ENCODE measurements at regions not wholly inside any gene's neighbourhood (a gene's known extent, or its start where the extent isn't known, plus 50 kb on each side); places are given as distances from the start of the nearest gene placed in this dataset.
"Not testable (repeated sequence)": the region's sequence is repeated elsewhere in the genome, so short reads cannot be mapped to it uniquely, and the experiment has no call there.

GRCh38 chr9:29311221-29311620, 1737.9 kb upstream of the C9orf72 start:
- DNase-seq, result no peak
- in situ Hi-C loops (cut with MboI; ENCODE audit: low pct_unique_long_range_greater_than_20kb, low sequenced_read_pairs), result no loop called here

DNA sequence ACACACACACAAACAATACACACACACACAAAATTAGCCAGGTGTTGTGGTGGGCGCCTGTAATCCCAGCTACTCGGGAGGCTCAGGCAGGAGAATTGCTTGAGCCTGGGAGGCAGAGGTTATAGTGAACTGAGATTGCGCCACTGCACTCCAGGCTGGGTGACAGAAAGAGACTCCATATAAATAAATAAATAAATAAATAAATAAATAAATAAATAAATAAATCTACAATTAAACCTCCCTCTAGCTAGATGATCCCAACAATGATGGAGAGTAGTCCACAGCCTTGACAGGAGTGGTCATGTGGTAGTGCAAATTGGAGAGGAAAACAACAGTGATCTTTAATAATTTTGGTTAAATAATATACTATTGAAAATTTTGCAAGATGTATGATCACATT, 1739.0 kb upstream of the C9orf72 start:
- in situ Hi-C loops (cut with MboI; ENCODE audit: low pct_unique_long_range_greater_than_20kb, low sequenced_read_pairs), result no loop called here
- DNase-seq, result no peak

DNA sequence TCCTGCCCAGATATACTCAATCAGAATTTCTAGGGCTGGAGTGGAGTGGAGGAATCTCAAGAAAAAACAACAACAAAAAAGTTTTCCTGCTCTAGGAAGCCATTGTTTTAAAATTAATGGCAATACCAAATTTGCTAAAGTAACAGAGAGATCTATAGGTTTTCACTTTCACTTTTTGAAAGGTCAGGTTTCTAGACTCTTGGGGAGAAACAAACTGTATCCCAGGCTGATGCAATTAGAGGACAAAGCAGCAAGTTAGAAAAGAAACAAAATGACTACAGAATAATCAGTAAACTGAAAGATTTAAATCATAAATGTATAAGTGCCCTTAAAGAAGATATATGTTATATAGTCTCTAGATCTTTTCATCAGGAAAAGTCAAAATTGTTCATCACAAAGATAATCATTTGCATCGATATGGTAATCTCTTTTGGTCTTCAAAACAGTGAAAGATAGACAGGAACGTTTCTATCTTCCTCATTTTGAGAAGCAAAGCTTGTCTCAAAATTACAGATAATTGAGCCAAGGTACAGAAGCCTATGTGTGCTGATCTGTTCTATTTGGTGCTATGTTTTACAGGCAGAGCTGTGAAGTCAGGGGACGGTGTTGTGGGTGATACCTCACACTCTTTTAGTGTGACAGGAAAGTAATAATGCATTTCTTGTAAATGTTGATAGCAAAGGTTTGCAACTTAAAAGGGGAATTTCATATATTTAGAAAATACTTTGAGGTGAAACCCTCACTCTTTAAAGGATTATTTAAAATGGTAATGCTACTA, 1746.6 kb upstream of the C9orf72 start:
- in situ Hi-C loops (cut with MboI; ENCODE audit: low pct_unique_long_range_greater_than_20kb, low sequenced_read_pairs), result no loop called here
- DNase-seq, result peak; percentile 29

GRCh38 chr9:29322240-29322639, 1749.0 kb upstream of the C9orf72 start:
- in situ Hi-C loops (cut with MboI; ENCODE audit: low pct_unique_long_range_greater_than_20kb, low sequenced_read_pairs), result no loop called here
- no peak for DNase-seq

DNA sequence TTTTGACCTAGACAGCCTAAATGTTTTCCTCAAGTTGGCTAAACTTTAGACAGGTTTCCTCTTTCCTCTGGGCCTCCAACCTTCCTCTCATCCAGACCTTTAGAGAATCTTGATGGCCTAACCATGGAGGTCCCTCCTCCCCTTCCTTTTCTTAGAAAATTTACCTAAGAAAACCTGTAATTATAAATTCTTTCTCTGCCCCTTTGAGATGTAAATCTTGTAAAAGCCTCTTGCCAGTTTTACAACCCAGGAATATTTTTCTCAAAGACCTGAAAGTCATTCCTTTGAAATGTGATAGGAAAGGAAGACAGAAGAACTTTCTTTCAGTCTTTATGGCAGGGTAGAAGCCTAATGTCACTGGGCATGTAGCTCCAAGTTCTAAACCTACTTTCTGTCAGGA, 1752.6 kb upstream of the C9orf72 start:
- DNase-seq, result no peak
- in situ Hi-C loops (cut with MboI; ENCODE audit: low pct_unique_long_range_greater_than_20kb, low sequenced_read_pairs), result no loop called here

DNA sequence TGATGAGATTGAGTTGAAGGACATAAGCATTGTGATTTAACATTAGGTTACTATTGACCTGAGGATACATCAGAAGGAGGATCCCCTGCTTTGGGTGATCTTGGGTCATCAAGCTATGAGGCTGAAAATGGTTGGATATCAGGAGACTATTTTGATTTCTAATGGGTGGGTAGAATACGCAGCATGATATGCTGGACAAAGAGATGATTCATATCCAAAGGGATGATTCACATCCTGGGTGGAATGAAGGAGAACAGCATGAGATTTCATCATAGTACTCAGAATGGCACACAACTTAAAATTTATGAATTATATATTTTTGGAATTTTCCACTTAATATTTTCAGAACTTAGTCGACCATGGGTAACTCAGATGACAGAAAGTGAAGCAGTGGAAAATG, 1759.5 kb upstream of the C9orf72 start:
- DNase-seq, result no peak
- in situ Hi-C loops (cut with MboI; ENCODE audit: low pct_unique_long_range_greater_than_20kb, low sequenced_read_pairs), result no loop called here

- in situ Hi-C loops (cut with MboI; ENCODE audit: low pct_unique_long_range_greater_than_20kb, low sequenced_read_pairs), result no loop called here
- DNase-seq, result no peak
Measured at GRCh38 chr9:29336281-29336680, 1763.0 kb upstream of the C9orf72 start.

DNA sequence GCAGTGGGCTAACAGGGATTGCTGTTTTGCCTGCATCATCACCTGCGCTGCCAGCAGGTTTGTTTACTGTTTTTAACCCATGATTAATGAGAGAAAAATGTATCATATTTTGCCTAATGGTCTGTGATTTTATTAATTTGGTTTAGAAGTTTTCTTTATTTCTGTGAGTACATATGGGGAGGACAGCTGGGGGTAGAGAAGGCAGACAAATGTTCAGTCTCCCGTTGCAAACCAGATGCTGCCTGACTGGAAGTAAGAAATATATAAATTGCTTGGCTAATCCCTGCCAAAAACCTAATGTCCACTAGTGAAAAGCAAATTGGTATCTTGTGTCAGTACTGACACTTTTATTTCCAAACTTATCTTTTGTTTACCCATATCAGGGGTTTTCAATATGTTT, 1766.1 kb upstream of the C9orf72 start:
- no peak for DNase-seq
- in situ Hi-C loops (cut with MboI; ENCODE audit: low pct_unique_long_range_greater_than_20kb, low sequenced_read_pairs), result no loop called here

DNA sequence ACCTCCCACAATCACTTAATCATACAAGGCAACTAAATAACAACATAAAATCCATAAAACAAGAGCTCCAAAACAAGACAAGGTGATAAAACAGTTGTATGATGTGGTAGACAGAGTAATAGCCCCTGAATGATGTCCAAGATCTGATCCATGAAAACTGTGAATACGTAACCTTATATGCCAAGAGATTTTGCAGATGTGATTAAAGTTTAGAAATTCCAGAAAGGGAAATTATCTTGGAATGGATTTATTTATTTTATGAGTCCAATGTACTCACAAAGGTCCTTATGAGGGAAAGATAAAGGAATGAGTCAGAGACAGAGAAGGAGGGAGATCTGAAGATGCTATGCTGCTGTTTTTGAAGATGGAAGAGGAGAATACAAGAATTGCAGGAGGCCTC, 1775.7 kb upstream of the C9orf72 start:
- DNase-seq, result no peak
- in situ Hi-C loops (cut with MboI; ENCODE audit: low pct_unique_long_range_greater_than_20kb, low sequenced_read_pairs), result no loop called here

DNA sequence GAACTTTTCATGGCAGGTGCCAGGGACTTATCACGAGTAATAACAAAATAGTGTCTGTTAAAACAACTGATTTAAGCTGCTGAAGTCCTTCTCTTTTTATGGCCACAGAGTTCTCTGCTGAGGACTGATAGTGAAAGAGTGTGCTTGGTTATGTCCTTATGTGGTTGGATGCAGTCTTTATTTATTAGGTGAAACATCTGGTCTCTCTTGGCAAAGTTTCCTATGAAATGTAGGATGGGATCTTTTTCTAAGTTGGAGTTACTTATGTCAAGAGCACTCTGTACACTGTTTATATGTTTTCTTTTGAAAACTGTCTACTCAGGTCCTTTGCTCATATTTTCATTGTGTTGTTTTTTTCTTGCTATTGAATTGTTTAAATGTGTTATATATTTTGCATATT, 1816.1 kb upstream of the C9orf72 start:
- no peak for DNase-seq
- in situ Hi-C loops (cut with MboI; ENCODE audit: low pct_unique_long_range_greater_than_20kb, low sequenced_read_pairs), result no loop called here

DNA sequence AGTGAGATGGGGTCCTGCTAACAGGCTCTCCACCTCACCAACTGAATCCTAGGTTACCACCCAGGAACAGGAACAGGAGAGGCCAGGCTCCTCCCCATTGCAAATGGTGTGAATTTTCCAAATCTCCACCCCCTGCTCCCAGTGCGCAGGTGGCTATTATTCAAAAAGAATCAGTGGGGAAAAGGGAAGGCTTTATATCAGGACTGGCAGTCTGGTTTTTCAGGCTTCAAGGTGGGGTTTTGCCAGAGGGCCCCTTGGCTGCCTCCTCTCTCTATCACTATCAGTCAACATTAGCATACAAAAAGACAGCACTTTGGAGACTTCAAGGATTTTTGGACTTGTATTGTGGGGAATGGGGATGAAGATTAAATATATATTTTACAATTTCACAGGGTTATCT, 1817.6 kb upstream of the C9orf72 start:
- in situ Hi-C loops (cut with MboI; ENCODE audit: low pct_unique_long_range_greater_than_20kb, low sequenced_read_pairs), result no loop called here
- DNase-seq, result no peak

- DNase-seq, result peak; percentile 56
- in situ Hi-C loops (cut with MboI; ENCODE audit: low pct_unique_long_range_greater_than_20kb, low sequenced_read_pairs), result no loop called here
Measured at GRCh38 chr9:29393064-29393463, 1819.8 kb upstream of the C9orf72 start.

- no peak for DNase-seq
- in situ Hi-C loops (cut with MboI; ENCODE audit: low pct_unique_long_range_greater_than_20kb, low sequenced_read_pairs), result no loop called here
Measured at GRCh38 chr9:29394855-29395254, 1821.6 kb upstream of the C9orf72 start.

- in situ Hi-C loops (cut with MboI; ENCODE audit: low pct_unique_long_range_greater_than_20kb, low sequenced_read_pairs), result no loop called here
- DNase-seq, result no peak
Measured at GRCh38 chr9:29397148-29397547, 1823.9 kb upstream of the C9orf72 start.

DNA sequence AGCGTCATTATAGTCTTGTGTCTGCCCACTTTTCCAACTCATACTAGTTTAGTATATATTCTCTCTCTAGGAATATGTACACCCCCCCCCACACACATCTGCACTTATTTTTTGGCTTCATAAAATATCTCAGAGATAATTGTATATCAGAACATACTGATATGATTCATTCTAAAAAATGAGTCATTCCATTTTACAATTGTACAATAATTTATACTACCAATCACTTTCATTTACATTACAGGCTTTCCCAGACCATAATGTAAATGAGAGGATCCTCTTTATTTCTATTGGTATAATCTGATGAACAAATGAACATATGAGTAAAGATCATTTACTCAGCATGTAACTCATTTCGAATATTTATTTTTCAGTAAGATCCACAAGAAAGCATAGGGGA, 1842.9 kb upstream of the C9orf72 start:
- no peak for DNase-seq
- in situ Hi-C loops (cut with MboI; ENCODE audit: low pct_unique_long_range_greater_than_20kb, low sequenced_read_pairs), result no loop called here

- in situ Hi-C loops (cut with MboI; ENCODE audit: low pct_unique_long_range_greater_than_20kb, low sequenced_read_pairs), result no loop called here
- peak; percentile 82 for DNase-seq
Measured at GRCh38 chr9:29422438-29422837, 1849.2 kb upstream of the C9orf72 start.

DNA sequence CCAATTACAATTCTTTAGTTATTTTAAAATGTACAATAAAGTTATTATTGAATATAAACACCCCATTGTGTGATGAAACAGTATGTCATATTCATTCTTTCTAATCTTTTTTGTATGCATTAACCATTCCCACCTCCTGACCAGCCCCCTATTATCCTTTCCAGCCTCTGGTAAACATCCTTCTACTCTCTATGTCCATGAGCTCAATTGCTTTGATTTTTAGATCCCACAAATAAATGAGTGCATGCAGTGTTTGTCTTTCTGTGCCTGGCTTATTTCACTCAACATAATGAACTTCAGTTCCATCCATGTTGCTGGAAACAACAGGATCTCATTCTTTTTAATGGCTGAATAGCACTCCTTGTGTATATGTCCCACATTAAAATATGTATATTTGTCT, 1858.9 kb upstream of the C9orf72 start:
- no peak for DNase-seq
- in situ Hi-C loops (cut with MboI; ENCODE audit: low pct_unique_long_range_greater_than_20kb, low sequenced_read_pairs), result no loop called here

DNA sequence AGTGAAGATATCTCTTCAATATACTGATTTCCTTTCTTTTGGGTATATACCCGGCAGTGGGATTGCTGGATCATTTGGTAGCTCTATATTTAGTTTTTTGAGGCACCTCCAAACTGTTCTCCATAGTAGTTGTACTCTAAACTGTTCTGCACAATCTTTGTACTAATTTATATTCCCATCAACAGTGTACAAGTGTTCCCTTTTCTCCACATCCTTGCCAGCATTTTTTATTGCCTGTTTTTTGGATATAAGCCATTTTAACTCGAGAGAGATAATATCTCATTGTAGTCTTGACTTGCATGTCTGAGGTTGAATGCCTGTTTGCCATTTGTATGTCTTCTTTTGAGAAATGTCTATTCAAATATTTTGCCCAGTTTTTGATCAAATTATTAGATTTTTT, 1859.4 kb upstream of the C9orf72 start:
- DNase-seq; in situ Hi-C loops (cut with MboI; ENCODE audit: low pct_unique_long_range_greater_than_20kb, low sequenced_read_pairs): not testable (repeated sequence)

- DNase-seq, result no peak
- in situ Hi-C loops (cut with MboI; ENCODE audit: low pct_unique_long_range_greater_than_20kb, low sequenced_read_pairs), result no loop called here
Measured at GRCh38 chr9:29435368-29435767, 1862.1 kb upstream of the C9orf72 start.

- in situ Hi-C loops (cut with MboI; ENCODE audit: low pct_unique_long_range_greater_than_20kb, low sequenced_read_pairs), result no loop called here
- DNase-seq, result peak; percentile 46
Measured at GRCh38 chr9:29437526-29437925, 1864.2 kb upstream of the C9orf72 start.

DNA sequence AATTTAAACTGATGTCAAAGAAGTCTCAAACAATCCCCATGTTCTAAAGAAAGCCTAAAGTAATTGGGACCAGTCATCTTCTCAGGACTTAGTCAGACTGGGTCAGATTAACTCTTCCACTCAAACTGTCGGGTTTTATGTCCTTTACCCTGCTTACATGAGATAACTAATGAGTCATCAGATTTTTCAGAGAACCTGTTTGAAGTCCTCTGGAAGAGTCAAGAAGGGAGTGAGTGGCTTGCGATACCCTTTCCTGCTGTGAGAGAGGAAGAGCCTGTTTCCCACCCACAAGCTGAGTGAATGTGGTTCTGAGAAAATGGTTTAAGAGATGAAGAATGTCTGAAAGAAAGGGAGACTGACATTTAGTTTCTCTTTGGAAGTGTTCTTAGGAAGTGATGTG, 1866.7 kb upstream of the C9orf72 start:
- in situ Hi-C loops (cut with MboI; ENCODE audit: low pct_unique_long_range_greater_than_20kb, low sequenced_read_pairs), result no loop called here
- peak; percentile 84 for DNase-seq
